Prostate gland (tissue), 2 donors: ENCODE measurements at regions not wholly inside any gene's neighbourhood (a gene's known extent, or its start where the extent isn't known, plus 50 kb on each side); places are given as distances from the start of the nearest gene placed in this dataset.

Experiments used
- DNase-seq: peaks from one replicate; pipeline ENCODE4 v3.0.0-alpha.2; 2019; ENCODE audit warnings: low spot score
- H3K27ac ChIP-seq, 2 donors: fragments of 200-600 bp; sonication (generic); 2 replicates each; pipeline ENCODE4 v1.5.1; 2017 to 2019
- H3K27me3 ChIP-seq: fragments of 200-600 bp; sonication (generic); replicated peaks from 2 replicates; pipeline ENCODE4 v1.5.1; 2019; ENCODE audit not compliant: insufficient read depth
- H3K36me3 ChIP-seq, 2 donors: fragments of 200-600 bp; sonication (generic); 1 replicate in 1 of 2; 2 replicates in 1 of 2; pipeline versions ENCODE4 v1.5.1 to v1.8.1; 2017 to 2019
- H3K4me1 ChIP-seq: fragments of 200-600 bp; sonication (generic); replicated peaks from 2 replicates; pipeline ENCODE4 v1.5.1; 2019
- H3K4me3 ChIP-seq, 2 donors: fragments of 200-600 bp; sonication (generic); 2 replicates each; pipeline ENCODE4 v1.5.1; 2017 to 2019
- H3K9me3 ChIP-seq: fragments of 200-600 bp; sonication (generic); 2 replicates; pipeline ENCODE4 v1.5.1; 2017
- CTCF ChIP-seq, 4 experiments: fragments of 200-600 bp in 2 of 4; fragments of 450-650 bp in 2 of 4; sonication (generic) in 2 of 4; IDR thresholded peaks; 1 replicate in 3 of 4; 2 replicates in 1 of 4; pipeline ENCODE4 v1.5.1; 2016 to 2019; ENCODE audit warnings: antibody characterized with exemption in 4 of 4, mild to moderate bottlenecking in 2 of 4, moderate library complexity in 2 of 4
- POLR2A ChIP-seq: fragments of 450-650 bp; IDR thresholded peaks from one replicate; pipeline ENCODE4 v1.6.1; 2016; ENCODE audit warnings: antibody characterized with exemption, mild to moderate bottlenecking
- POLR2AphosphoS5 ChIP-seq: sonication (generic); formaldehyde crosslinking; IDR thresholded peaks from one replicate; pipeline ENCODE4 v1.6.1; 2017; ENCODE audit warnings: antibody characterized with exemption
- WGBS: methylation state at CpG from one replicate; pipeline ENCODE4 v1.1.5; 2018; 5-methylcytosine and 5-hydroxymethylcytosine counted together
- intact Hi-C: fragments of 100-400 bp; cut with DNase I; formaldehyde crosslinking; loops from one replicate; pipeline ENCODE4 v1.14.2; 2022

- no peaks in the 10 kb centered on the region for H3K27me3 ChIP-seq
- WGBS = 7% methylated on average over 7 of the region's 7 CpGs
- no peaks in the 10 kb centered on the region for H3K36me3 ChIP-seq
- no peaks in the 10 kb centered on the region for H3K4me1 ChIP-seq
- no peaks in the 10 kb centered on the region for H3K9me3 ChIP-seq
- TF ChIP-seq POLR2A = no peak
- no peak for TF ChIP-seq CTCF (IDR thresholded peaks at IDR 0.05)
- TF ChIP-seq POLR2AphosphoS5 = no peak
- intact Hi-C loops = no loop called here
- DNase-seq = peak; percentile 4
- no peak overlapping the region for H3K27ac ChIP-seq
- H3K4me3 ChIP-seq = no peak overlapping the region
These were observed 323.5 kb upstream of the CASK start for GRCh38 chrX:42246814-42247213.

DNA sequence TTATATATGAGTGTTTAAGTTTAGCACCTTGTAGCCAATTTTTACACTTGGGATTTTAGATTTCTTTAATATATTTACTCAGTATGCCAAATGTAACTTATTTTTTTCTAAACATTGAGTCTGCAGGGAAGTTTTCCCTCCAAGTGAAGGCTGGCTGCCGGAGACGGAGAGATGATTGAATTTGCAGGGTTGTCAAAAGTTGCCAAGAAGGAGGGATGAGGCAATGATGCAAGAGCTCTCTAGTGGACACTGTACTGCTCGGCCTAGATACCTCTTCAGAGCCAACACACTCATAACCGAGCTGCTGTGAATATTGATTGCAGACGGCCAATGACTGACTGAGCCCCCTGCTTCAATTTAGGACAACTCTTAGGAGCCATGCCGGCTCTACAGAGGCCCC is 318.6 kb upstream of the CASK start:
- no peak overlapping the region for H3K27ac ChIP-seq
- 89% methylated on average over 5 of the region's 6 CpGs for WGBS
- no peak for TF ChIP-seq POLR2A
- TF ChIP-seq POLR2AphosphoS5 = no peak
- TF ChIP-seq CTCF (IDR thresholded peaks at IDR 0.05) = no peak

DNA sequence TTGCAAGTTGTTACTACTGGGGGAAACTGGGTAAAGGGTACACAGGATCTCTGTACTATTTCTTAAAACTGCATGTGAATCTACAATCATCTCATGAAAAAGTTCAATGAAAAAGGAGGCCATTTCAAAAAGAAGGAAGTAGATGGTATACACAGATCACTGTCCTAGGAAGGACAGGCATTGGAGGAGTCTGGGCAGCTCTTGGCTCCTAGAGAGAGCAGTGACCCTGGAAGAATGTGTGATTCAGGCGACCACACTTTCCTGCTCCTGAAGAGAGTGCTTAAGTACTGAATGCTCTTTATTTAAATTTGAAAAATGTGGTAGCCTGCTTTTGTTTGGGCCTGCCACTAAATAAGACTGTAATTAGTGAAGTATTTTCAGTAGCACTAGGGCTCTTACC is 318.1 kb upstream of the CASK start:
- Histone ChIP-seq H3K9me3 (no peaks in the 10 kb centered on the region), H3K27me3 (no peaks in the 10 kb centered on the region), H3K4me3 (no peak overlapping the region), H3K36me3 (no peaks in the 10 kb centered on the region), H3K4me1 (no peaks in the 10 kb centered on the region), H3K27ac (no peak overlapping the region)
- intact Hi-C loops = no loop called here
- no peak for DNase-seq
- no peak for TF ChIP-seq POLR2A
- no peak for TF ChIP-seq CTCF (IDR thresholded peaks at IDR 0.05)
- TF ChIP-seq POLR2AphosphoS5 = no peak
- WGBS = 100% methylated on average over 1 of the region's 1 CpG

More for the DNA sequence above, 318.6 kb upstream of the CASK start:
- Histone ChIP-seq H3K9me3 (no peaks in the 10 kb centered on the region), H3K27me3 (no peaks in the 10 kb centered on the region), H3K4me1 (no peaks in the 10 kb centered on the region), H3K4me3 (no peak overlapping the region), H3K36me3 (no peaks in the 10 kb centered on the region)
- no peak for DNase-seq
- intact Hi-C loops = no loop called here

DNA sequence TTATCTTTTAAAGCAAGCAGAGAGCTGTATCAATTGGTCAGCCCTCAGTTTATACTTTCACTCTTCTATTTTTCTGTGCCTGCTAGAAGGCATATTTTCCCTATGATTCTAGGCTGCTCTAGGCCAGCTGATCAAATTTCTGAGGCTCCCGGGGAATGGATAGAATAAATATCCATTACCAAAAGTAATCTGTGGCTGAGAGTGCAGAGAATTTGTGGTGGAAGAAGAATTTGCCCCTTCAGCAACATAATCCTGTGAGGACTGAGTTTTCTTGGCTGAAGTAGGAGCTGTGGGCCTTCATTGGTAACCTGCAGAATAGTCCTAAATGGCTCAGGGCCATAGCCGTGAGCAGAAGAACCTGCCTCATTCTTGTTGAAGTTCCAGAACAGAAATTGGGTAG is 314.6 kb upstream of the CASK start:
- Histone ChIP-seq H3K27ac (no peak overlapping the region), H3K27me3 (no peaks in the 10 kb centered on the region), H3K9me3 (no peaks in the 10 kb centered on the region), H3K36me3 (no peaks in the 10 kb centered on the region), H3K4me3 (no peak overlapping the region), H3K4me1 (no peaks in the 10 kb centered on the region)
- TF ChIP-seq POLR2AphosphoS5 (no peak), POLR2A (no peak), CTCF (IDR thresholded peaks at IDR 0.05) (no peak)
- DNase-seq = no peak
- 82% methylated on average over 2 of the region's 2 CpGs for WGBS
- intact Hi-C loops = no loop called here

DNA sequence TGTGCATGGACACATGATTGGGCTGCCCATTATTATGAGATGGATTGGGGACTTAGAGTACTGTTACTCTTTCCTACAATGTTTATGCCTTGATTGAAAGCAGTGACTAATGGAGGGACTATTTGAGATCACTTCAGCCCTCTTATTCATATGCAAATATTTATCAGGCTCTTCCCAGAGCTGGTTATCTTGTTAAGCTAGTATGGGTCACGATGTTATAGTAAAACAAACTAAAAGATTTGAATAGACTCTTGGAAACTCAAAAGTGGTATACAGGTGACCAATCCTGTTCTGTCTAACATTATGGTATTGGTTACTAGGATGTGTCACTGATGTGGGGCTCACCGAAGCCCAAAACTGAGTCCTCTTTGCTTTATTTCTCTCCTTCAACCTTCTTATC is 306.2 kb upstream of the CASK start:
- H3K9me3 ChIP-seq = no peaks in the 10 kb centered on the region
- H3K4me3 ChIP-seq = no peak overlapping the region
- intact Hi-C loops = no loop called here
- TF ChIP-seq POLR2A (no peak), POLR2AphosphoS5 (no peak), CTCF (IDR thresholded peaks at IDR 0.05) (no peak)
- no peaks in the 10 kb centered on the region for H3K27me3 ChIP-seq
- H3K36me3 ChIP-seq = no peaks in the 10 kb centered on the region
- no peak for DNase-seq
- 79% methylated on average over 2 of the region's 2 CpGs for WGBS
- H3K4me1 ChIP-seq = no peaks in the 10 kb centered on the region
- H3K27ac ChIP-seq = no peak overlapping the region
